B cell (primary cell): ENCODE measurements at regions not wholly inside any gene's neighbourhood (a gene's known extent, or its start where the extent isn't known, plus 50 kb on each side); places are given as distances from the start of the nearest gene placed in this dataset.

Experiments used
- ATAC-seq: fragments of 200-7000 bp; cut with Tn5 transposase; one replicate; pipeline ENCODE4 v1.10.0; 2021; ENCODE audit warnings: low read depth, mild to moderate bottlenecking, moderate number of reproducible peaks, moderate library complexity
- CTCF ChIA-PET: fragments of 350-600 bp; sonication (Branson Sonifier 250); formaldehyde crosslinking; loops from one replicate; lab custom pipeline; 2021; ENCODE audit warnings: antibody characterized with exemption, inconsistent platforms; lab: Charles Lee
- POLR2A ChIA-PET: fragments of 350-600 bp; sonication (Branson Sonifier 250); formaldehyde crosslinking; loops from one replicate; lab custom pipeline; 2021; ENCODE audit warnings: antibody characterized with exemption; lab: Charles Lee
- DNase-seq: peaks from one replicate; pipeline ENCODE4 v3.0.0; 2013
- H2AFZ ChIP-seq: 2 replicates; pipeline ENCODE4 v1.6.1; 2012; ENCODE audit warnings: mild to moderate bottlenecking, low read depth, low read length; ENCODE audit not compliant: insufficient read depth, poor library complexity, severe bottlenecking
- H3K27ac ChIP-seq, 2 donors: 1 replicate in 1 of 2; 2 replicates in 1 of 2; pipeline ENCODE4 v1.5.1; 2012 to 2013; ENCODE audit warnings: low read length in 2 of 2, mild to moderate bottlenecking in 2 of 2, moderate library complexity in 1 of 2
- H3K27me3 ChIP-seq, 4 experiments: fragments of 200-600 bp in 1 of 4; sonication (generic) in 1 of 4; replicated peaks in 1 of 4; 1 replicate in 2 of 4; 2 replicates in 2 of 4; pipeline versions ENCODE4 v1.6.1 to v1.7.0; 2013 to 2016; ENCODE audit warnings: low read length in 3 of 4, mild to moderate bottlenecking in 2 of 4, mixed read lengths in 1 of 4, moderate library complexity in 1 of 4; ENCODE audit not compliant: insufficient read depth in 4 of 4, control insufficient read depth in 3 of 4; ENCODE audit errors: control extremely low read depth in 1 of 4
- H3K36me3 ChIP-seq, 2 experiments: replicated peaks in 1 of 2; 1 replicate in 1 of 2; 2 replicates in 1 of 2; pipeline versions ENCODE4 v1.6.1 to v1.7.1; 2013; ENCODE audit warnings: low read length in 1 of 2; ENCODE audit not compliant: insufficient read depth in 2 of 2, control insufficient read depth in 1 of 2; ENCODE audit errors: control extremely low read depth in 1 of 2, extremely low read depth in 1 of 2
- H3K4me1 ChIP-seq, 2 donors: fragments of 200-600 bp in 1 of 2; sonication (generic) in 1 of 2; 1 replicate in 1 of 2; 2 replicates in 1 of 2; pipeline versions ENCODE4 v1.5.1 to v1.6.1; 2013 to 2017; ENCODE audit warnings: low read length in 2 of 2; ENCODE audit not compliant: control insufficient read depth in 2 of 2, insufficient read depth in 2 of 2
- H3K4me2 ChIP-seq: replicated peaks from 2 replicates; pipeline ENCODE3; 2012; ENCODE audit warnings: mild to moderate bottlenecking, low read depth, low read length; ENCODE audit not compliant: poor library complexity, severe bottlenecking
- H3K4me3 ChIP-seq, 5 experiments: fragments of 200-600 bp in 1 of 5; sonication (generic) in 1 of 5; 1 replicate in 3 of 5; 2 replicates in 2 of 5; pipeline versions ENCODE4 v1.5.1 to v1.7.0; 2011 to 2016; ENCODE audit warnings: low read length in 4 of 5, mild to moderate bottlenecking in 4 of 5, low read depth in 2 of 5, control low read depth in 1 of 5, moderate library complexity in 1 of 5; ENCODE audit not compliant: insufficient read depth in 1 of 5; ENCODE audit errors: control extremely low read depth in 1 of 5, extremely low read depth in 1 of 5
- H3K79me2 ChIP-seq: fragments of 200-600 bp; sonication (generic); one replicate; pipeline ENCODE4 v1.6.0; 2016; ENCODE audit warnings: low read length; ENCODE audit not compliant: control insufficient read depth, insufficient read depth
- H3K9ac ChIP-seq: fragments of 200-600 bp; sonication (generic); 2 replicates; pipeline ENCODE4 v1.6.1; 2017; ENCODE audit warnings: mild to moderate bottlenecking, low read length, moderate library complexity
- H3K9me3 ChIP-seq, 3 donors: one replicate each; pipeline versions ENCODE4 v1.6.1 to v1.7.1; 2013; ENCODE audit warnings: low read length in 2 of 3; ENCODE audit not compliant: control insufficient read depth in 2 of 3, insufficient read depth in 1 of 3; ENCODE audit errors: control extremely low read depth in 1 of 3
- H4K20me1 ChIP-seq: 2 replicates; pipeline ENCODE4 v1.6.0; 2012; ENCODE audit warnings: mild to moderate bottlenecking, low read length; ENCODE audit not compliant: insufficient read depth, control insufficient read depth, poor library complexity, severe bottlenecking
- H3K27ac Mint-ChIP-seq: one replicate; pipeline ENCODE4 v1.8.0; 2021; ENCODE audit warnings: mixed read lengths
- H3K27me3 Mint-ChIP-seq: one replicate; pipeline ENCODE4 v1.8.0; 2021; ENCODE audit warnings: mixed read lengths
- H3K4me1 Mint-ChIP-seq: one replicate; pipeline ENCODE4 v1.8.0; 2021; ENCODE audit warnings: mixed read lengths
- H3K4me3 Mint-ChIP-seq: one replicate; pipeline ENCODE4 v1.8.0; 2021; ENCODE audit warnings: mixed read lengths
- H3K9me3 Mint-ChIP-seq: one replicate; pipeline ENCODE4 v1.8.0; 2022; ENCODE audit warnings: mixed read lengths; ENCODE audit not compliant: insufficient read depth
- EZH2 ChIP-seq: IDR thresholded peaks from 2 replicates; pipeline ENCODE4 v1.6.1; 2012; ENCODE audit warnings: borderline replicate concordance, low read depth, mild to moderate bottlenecking, moderate library complexity, low read length; ENCODE audit not compliant: insufficient read depth, poor library complexity, severe bottlenecking
- WGBS: methylation state at CpG from one replicate; pipeline ENCODE4 v1.1.5; 2013; ENCODE audit warnings: missing lambda C conversion rate; ENCODE audit not compliant: insufficient coverage; 5-methylcytosine and 5-hydroxymethylcytosine counted together
- intact Hi-C: fragments of 100-400 bp; cut with micrococcal nuclease; formaldehyde crosslinking; loops from one replicate; pipeline ENCODE4 v1.10.0; 2022
- TF ChIP-seq, protein P1 (sequence below): fragments of 200-600 bp; IDR thresholded peaks from one replicate; pipeline ENCODE4 v1.8.0; 2022; ENCODE audit warnings: antibody characterized with exemption, mild to moderate bottlenecking

DNA sequence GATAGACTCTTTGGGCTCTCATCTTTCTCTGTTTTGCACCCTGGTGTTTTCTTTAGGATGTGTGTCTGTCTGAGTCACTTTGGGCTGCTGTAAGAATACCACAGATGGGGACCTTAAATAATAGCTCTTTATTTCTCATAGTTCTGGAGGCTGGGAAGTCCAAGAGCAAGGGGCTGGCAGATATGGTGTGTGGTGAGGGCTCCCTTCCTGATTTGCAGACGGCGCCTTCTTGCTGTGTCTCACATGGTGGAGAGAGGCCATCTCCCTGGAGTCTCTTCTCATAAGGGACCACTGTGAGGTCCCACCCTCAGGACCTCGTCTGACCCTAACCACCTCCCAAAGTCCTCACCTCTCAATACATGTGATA, 93.7 kb upstream of the ADRA2C start:
- Mint-ChIP-seq H3K4me1 (peaks cover 2% of the 10 kb centered on the region), H3K4me3 (no peak overlapping the region), H3K9me3 (peaks cover 6% of the 10 kb centered on the region), H3K27ac (no peak overlapping the region), H3K27me3 (peaks cover 19% of the 10 kb centered on the region)
- no peak for DNase-seq
- Histone ChIP-seq H3K79me2 (no peaks in the 10 kb centered on the region), H3K4me1 (no peaks in the 10 kb centered on the region), H3K36me3 (no peaks in the 10 kb centered on the region), H3K27me3 (peaks cover 0 to 8% (median 0%) of the 10 kb centered on the region in 4 experiments), H2AFZ (no peak overlapping the region), H3K9me3 (peaks cover 0 to 33% (median 4%) of the 10 kb centered on the region in 3 donors), H3K27ac (no peak overlapping the region), H3K9ac (no peak overlapping the region), H3K4me3 (no peak overlapping the region), H3K4me2 (no peak overlapping the region), H4K20me1 (no peaks in the 10 kb centered on the region)
- intact Hi-C loops = no loop called here
- no peak for ATAC-seq
- no peak for TF ChIP-seq EZH2
- TF ChIP-seq, protein P1, sequence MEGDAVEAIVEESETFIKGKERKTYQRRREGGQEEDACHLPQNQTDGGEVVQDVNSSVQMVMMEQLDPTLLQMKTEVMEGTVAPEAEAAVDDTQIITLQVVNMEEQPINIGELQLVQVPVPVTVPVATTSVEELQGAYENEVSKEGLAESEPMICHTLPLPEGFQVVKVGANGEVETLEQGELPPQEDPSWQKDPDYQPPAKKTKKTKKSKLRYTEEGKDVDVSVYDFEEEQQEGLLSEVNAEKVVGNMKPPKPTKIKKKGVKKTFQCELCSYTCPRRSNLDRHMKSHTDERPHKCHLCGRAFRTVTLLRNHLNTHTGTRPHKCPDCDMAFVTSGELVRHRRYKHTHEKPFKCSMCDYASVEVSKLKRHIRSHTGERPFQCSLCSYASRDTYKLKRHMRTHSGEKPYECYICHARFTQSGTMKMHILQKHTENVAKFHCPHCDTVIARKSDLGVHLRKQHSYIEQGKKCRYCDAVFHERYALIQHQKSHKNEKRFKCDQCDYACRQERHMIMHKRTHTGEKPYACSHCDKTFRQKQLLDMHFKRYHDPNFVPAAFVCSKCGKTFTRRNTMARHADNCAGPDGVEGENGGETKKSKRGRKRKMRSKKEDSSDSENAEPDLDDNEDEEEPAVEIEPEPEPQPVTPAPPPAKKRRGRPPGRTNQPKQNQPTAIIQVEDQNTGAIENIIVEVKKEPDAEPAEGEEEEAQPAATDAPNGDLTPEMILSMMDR = no peak
- POLR2A ChIA-PET = no interaction called here
- no CpG with 5 or more reads among the region's 3 CpGs for WGBS
- CTCF ChIA-PET = no interaction called here

DNA sequence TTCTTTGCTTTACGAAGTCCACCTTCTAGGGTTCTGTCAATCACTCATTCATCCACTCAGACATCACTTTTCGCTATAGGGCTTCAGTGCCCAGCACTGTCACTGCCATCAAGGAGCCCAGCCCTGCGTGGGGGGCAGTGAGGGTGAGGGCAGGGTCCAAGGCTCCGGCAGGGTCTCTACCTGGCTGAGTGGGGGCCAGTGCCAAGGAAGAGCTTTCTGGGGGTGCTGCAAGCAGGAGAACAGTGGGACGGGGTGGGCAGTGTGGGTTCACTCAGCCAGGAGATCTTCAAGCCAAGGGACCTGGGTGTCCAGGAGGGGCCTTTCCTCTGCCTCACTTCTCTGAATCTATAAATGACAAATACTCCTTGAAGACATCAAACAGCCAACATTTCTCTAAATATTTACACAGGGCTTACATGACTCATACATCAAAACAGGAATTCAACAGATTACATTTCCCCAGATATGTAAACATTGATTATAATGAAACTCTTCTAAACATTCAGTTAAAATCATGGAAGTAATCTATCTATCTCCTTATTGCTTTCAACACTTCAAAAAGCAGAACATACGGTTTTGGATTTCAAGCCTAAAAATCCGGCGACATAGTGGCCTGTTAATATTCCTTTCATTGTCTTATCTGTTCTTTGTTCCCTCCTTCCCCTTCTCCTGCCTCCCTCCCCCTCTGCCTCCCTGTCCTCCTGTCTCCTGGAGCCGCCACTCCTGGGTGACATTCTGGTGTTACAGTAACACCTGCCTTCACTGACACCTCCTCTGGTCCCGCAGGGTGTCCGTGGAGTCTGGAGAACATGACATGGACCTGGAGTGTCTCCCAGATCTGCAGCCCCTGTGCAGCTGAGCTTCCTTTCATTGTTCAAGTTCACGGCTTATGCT, 94.4 kb upstream of the ADRA2C start:
- Histone ChIP-seq H3K27me3 (peaks cover 0 to 6% (median 0%) of the 10 kb centered on the region in 4 experiments), H3K9me3 (peaks cover 0 to 39% (median 10%) of the 10 kb centered on the region in 3 donors), H3K36me3 (no peaks in the 10 kb centered on the region), H2AFZ (no peak overlapping the region), H4K20me1 (no peaks in the 10 kb centered on the region), H3K4me3 (no peak overlapping the region), H3K27ac (no peak overlapping the region), H3K4me1 (peaks cover 0 to under 1% of the 10 kb centered on the region in 2 donors), H3K4me2 (no peak overlapping the region), H3K79me2 (no peaks in the 10 kb centered on the region), H3K9ac (no peak overlapping the region)
- DNase-seq = no peak
- Mint-ChIP-seq H3K4me3 (no peak overlapping the region), H3K27ac (no peak overlapping the region), H3K27me3 (peaks cover 19% of the 10 kb centered on the region), H3K4me1 (peaks cover 2% of the 10 kb centered on the region), H3K9me3 (peaks cover 8% of the 10 kb centered on the region)
- intact Hi-C loops = no loop called here
- WGBS = 77% methylated on average over 10 of the region's 12 CpGs
- TF ChIP-seq EZH2 = no peak
- TF ChIP-seq, protein P1 = no peak
- ChIA-PET POLR2A (no interaction called here), CTCF (no interaction called here)
- no peak for ATAC-seq
